ENCODE measurements at regions not wholly inside any gene's neighbourhood (a gene's known extent, or its start where the extent isn't known, plus 50 kb on each side); places are given as distances from the start of the nearest gene placed in this dataset.

GRCh38 chr13:53642306-53642705 lies 613.7 kb downstream of the OLFM4 start:
- POLR2A ChIA-PET (ENCODE audit: low non-redundant PET) = no interaction called here
- H3K36me3 ChIP-seq (ENCODE audit: insufficient read depth, low read length, poor library complexity, severe bottlenecking) = no peaks in the 10 kb centered on the region

GRCh38 chr13:53648673-53649072 lies 620.1 kb downstream of the OLFM4 start:
- Histone ChIP-seq H3K4me3 (ENCODE audit: low read depth, low read length, poor library complexity, severe bottlenecking) (no peak overlapping the region), H3K27me3 (replicated peaks; ENCODE audit: insufficient read depth, low read depth, low read length, poor library complexity) (no peaks in the 10 kb centered on the region), H3K36me3 (ENCODE audit: insufficient read depth, low read length, poor library complexity, severe bottlenecking) (no peaks in the 10 kb centered on the region), H3K9me3 (ENCODE audit: low read depth, low read length, poor library complexity, severe bottlenecking) (no peaks in the 10 kb centered on the region), H3K27ac (ENCODE audit: low read depth, low read length, poor library complexity, severe bottlenecking) (no peak overlapping the region), H3K4me1 (ENCODE audit: insufficient read depth, low read length, poor library complexity, severe bottlenecking) (no peaks in the 10 kb centered on the region)
- intact Hi-C loops (cut with micrococcal nuclease; ENCODE audit: unreplicated experiment) = no loop called here
- ChIA-PET CTCF (no interaction called here), POLR2A (ENCODE audit: low non-redundant PET) (no interaction called here)
- BruUV-seq (replicated peaks) = no TSS peak
- TF ChIP-seq CTCF (conservative IDR thresholded peaks at IDR 0.05; ENCODE audit: low read depth, low read length) = no peak
- no peak for TF ChIP-seq EZH2 (IDR thresholded peaks at IDR 0.05; ENCODE audit: borderline replicate concordance, low read depth, low read length, poor library complexity, severe bottlenecking)
- no peak for DNase-seq (ENCODE audit: low spot score)

More at GRCh38 chr13:53642306-53642705, 613.7 kb downstream of the OLFM4 start:
- Histone ChIP-seq H3K27me3 (replicated peaks; ENCODE audit: insufficient read depth, low read depth, low read length, poor library complexity) (no peaks in the 10 kb centered on the region), H3K4me3 (ENCODE audit: low read depth, low read length, poor library complexity, severe bottlenecking) (no peak overlapping the region), H3K4me1 (ENCODE audit: insufficient read depth, low read length, poor library complexity, severe bottlenecking) (no peaks in the 10 kb centered on the region), H3K9me3 (ENCODE audit: low read depth, low read length, poor library complexity, severe bottlenecking) (no peaks in the 10 kb centered on the region), H3K27ac (ENCODE audit: low read depth, low read length, poor library complexity, severe bottlenecking) (no peak overlapping the region)
- DNase-seq (ENCODE audit: low spot score) = no peak
- no peak for TF ChIP-seq EZH2 (IDR thresholded peaks at IDR 0.05; ENCODE audit: borderline replicate concordance, low read depth, low read length, poor library complexity, severe bottlenecking)
- TF ChIP-seq CTCF (conservative IDR thresholded peaks at IDR 0.05; ENCODE audit: low read depth, low read length) = no peak
- intact Hi-C loops (cut with micrococcal nuclease; ENCODE audit: unreplicated experiment) = no loop called here
- no TSS peak for BruUV-seq (replicated peaks)
- CTCF ChIA-PET = no interaction called here

GRCh38 chr13:53672005-53672404 lies 643.4 kb downstream of the OLFM4 start:
- no peaks in the 10 kb centered on the region for H3K36me3 ChIP-seq (ENCODE audit: insufficient read depth, low read length, poor library complexity, severe bottlenecking)
- CTCF ChIA-PET = no interaction called here
- no peaks in the 10 kb centered on the region for H3K4me1 ChIP-seq (ENCODE audit: insufficient read depth, low read length, poor library complexity, severe bottlenecking)
- BruUV-seq (replicated peaks) = no TSS peak
- H3K27me3 ChIP-seq (replicated peaks; ENCODE audit: insufficient read depth, low read depth, low read length, poor library complexity) = no peaks in the 10 kb centered on the region
- POLR2A ChIA-PET (ENCODE audit: low non-redundant PET) = no interaction called here
- intact Hi-C loops (cut with micrococcal nuclease; ENCODE audit: unreplicated experiment) = no loop called here
- H3K4me3 ChIP-seq (ENCODE audit: low read depth, low read length, poor library complexity, severe bottlenecking) = no peak overlapping the region
- no peaks in the 10 kb centered on the region for H3K9me3 ChIP-seq (ENCODE audit: low read depth, low read length, poor library complexity, severe bottlenecking)
- H3K27ac ChIP-seq (ENCODE audit: low read depth, low read length, poor library complexity, severe bottlenecking) = no peak overlapping the region
- DNase-seq (ENCODE audit: low spot score) = no peak
- no peak for TF ChIP-seq CTCF (conservative IDR thresholded peaks at IDR 0.05; ENCODE audit: low read depth, low read length)
- TF ChIP-seq EZH2 (IDR thresholded peaks at IDR 0.05; ENCODE audit: borderline replicate concordance, low read depth, low read length, poor library complexity, severe bottlenecking) = no peak

All from A673 (cell line).